PC-3 (cell line): ENCODE measurements at regions not wholly inside any gene's neighbourhood (a gene's known extent, or its start where the extent isn't known, plus 50 kb on each side); places are given as distances from the start of the nearest gene placed in this dataset.

Source experiments
- ATAC-seq: fragments of 200-7000 bp; cut with Tn5 transposase; 2 replicates; pipeline ENCODE4 v1.9.1; 2020; ENCODE audit warnings: mild to moderate bottlenecking, moderate library complexity
- BruUV-seq: library from RNA; stranded (reverse); fragments of 400-500 nt; replicated peaks from 2 replicates; lab custom pipeline; 2021; lab: Mats Ljungman, UMichigan
- CTCF ChIA-PET: fragments of 300-600 bp; sonication (Branson Sonifier 250); formaldehyde crosslinking; loops from one replicate; lab custom pipeline; 2022; ENCODE audit warnings: antibody characterized with exemption; lab: Charles Lee
- POLR2A ChIA-PET: fragments of 300-600 bp; sonication (Branson Sonifier 250); formaldehyde crosslinking; loops from one replicate; lab custom pipeline; 2022; ENCODE audit warnings: antibody characterized with exemption; ENCODE audit not compliant: unreplicated experiment; lab: Charles Lee
- DNase-seq: peaks from one replicate; pipeline ENCODE4 v3.0.0-alpha.2; 2015
- H2AFZ ChIP-seq: fragments of 300-600 bp; sonication (generic); 2 replicates; pipeline ENCODE4 v1.6.0; 2016; ENCODE audit warnings: antibody characterized with exemption, low read length
- H3F3A ChIP-seq: fragments of 300-600 bp; sonication (generic); one replicate; pipeline ENCODE4 v1.6.0; 2017; ENCODE audit warnings: antibody characterized with exemption, low read length, control low read depth, mild to moderate bottlenecking; ENCODE audit not compliant: unreplicated experiment
- H3K27ac ChIP-seq: fragments of 300-600 bp; sonication (generic); 2 replicates; pipeline ENCODE4 v1.5.1; 2016; ENCODE audit warnings: mild to moderate bottlenecking, low read length
- H3K27me3 ChIP-seq: fragments of 300-600 bp; sonication (generic); 2 replicates; pipeline ENCODE4 v1.6.1; 2016; ENCODE audit warnings: low read length, mixed read lengths
- H3K36me3 ChIP-seq: fragments of 300-600 bp; sonication (generic); 2 replicates; pipeline ENCODE4 v1.6.1; 2016; ENCODE audit warnings: low read depth, mixed run types, low read length, mixed read lengths
- H3K4me1 ChIP-seq: fragments of 300-600 bp; sonication (generic); 2 replicates; pipeline ENCODE4 v1.5.1; 2016; ENCODE audit warnings: low read length; ENCODE audit not compliant: insufficient read depth
- H3K4me2 ChIP-seq: fragments of 300-600 bp; sonication (generic); 2 replicates; pipeline ENCODE4 v1.6.0; 2016; ENCODE audit warnings: low read length
- H3K4me3 ChIP-seq: fragments of 300-600 bp; sonication (generic); 2 replicates; pipeline ENCODE4 v1.5.1; 2016; ENCODE audit warnings: mild to moderate bottlenecking, low read length, mixed read lengths
- H3K79me2 ChIP-seq: fragments of 300-600 bp; sonication (generic); 2 replicates; pipeline ENCODE4 v1.6.1; 2017; ENCODE audit warnings: low read length, mixed read lengths
- H3K9ac ChIP-seq: fragments of 300-600 bp; sonication (generic); 2 replicates; pipeline ENCODE4 v1.6.0; 2016; ENCODE audit warnings: mild to moderate bottlenecking, low read length
- H3K9me2 ChIP-seq: fragments of 300-600 bp; sonication (generic); replicated peaks from 2 replicates; pipeline ENCODE4 v1.6.1; 2016; ENCODE audit warnings: mixed run types, low read length, mixed read lengths
- H3K9me3 ChIP-seq: fragments of 300-600 bp; sonication (generic); 2 replicates; pipeline ENCODE4 v1.6.1; 2016; ENCODE audit warnings: low read length, mixed read lengths
- H4K20me1 ChIP-seq: fragments of 300-600 bp; sonication (generic); 2 replicates; pipeline ENCODE4 v1.6.1; 2016; ENCODE audit warnings: low read length, mixed read lengths
- CTCF ChIP-seq: fragments of 300-600 bp; sonication (generic); conservative IDR thresholded peaks from 2 replicates; pipeline ENCODE4 v1.5.1; 2017; ENCODE audit warnings: antibody characterized with exemption, low read depth, mild to moderate bottlenecking, low read length
- EZH2 ChIP-seq: fragments of 300-600 bp; sonication (generic); IDR thresholded peaks from one replicate; pipeline ENCODE4 v1.6.1; 2017; ENCODE audit warnings: antibody characterized with exemption, mild to moderate bottlenecking, low read length; ENCODE audit not compliant: unreplicated experiment
- EZH2phosphoT487 ChIP-seq: fragments of 300-600 bp; sonication (generic); IDR thresholded peaks from 2 replicates; pipeline ENCODE4 v1.6.1; 2018; ENCODE audit warnings: mild to moderate bottlenecking, antibody characterized with exemption, low read length, borderline replicate concordance
- intact Hi-C: fragments of 100-400 bp; cut with micrococcal nuclease; formaldehyde crosslinking; loops from 2 replicates; pipeline ENCODE4 v1.9.0; 2023

- H3K4me3 ChIP-seq, result no peak overlapping the region
- TF ChIP-seq EZH2, result no peak
- TF ChIP-seq CTCF, result no peak
- TF ChIP-seq EZH2phosphoT487, result no peak
- H3F3A ChIP-seq, result no peaks in the 10 kb centered on the region
- ATAC-seq (no peak), DNase-seq (no peak)
- no peak overlapping the region for H2AFZ ChIP-seq
- no peak overlapping the region for H3K27ac ChIP-seq
- H3K9me3 ChIP-seq, result no peaks in the 10 kb centered on the region
- no peaks in the 10 kb centered on the region for H4K20me1 ChIP-seq
- no peaks in the 10 kb centered on the region for H3K36me3 ChIP-seq
- intact Hi-C loops, result no loop called here
- H3K4me2 ChIP-seq, result no peak overlapping the region
- peaks cover 56% of the 10 kb centered on the region for H3K27me3 ChIP-seq
- H3K79me2 ChIP-seq, result no peaks in the 10 kb centered on the region
- no peaks in the 10 kb centered on the region; the same call in 1 of the 2 replicates for H3K9me2 ChIP-seq
- H3K9ac ChIP-seq, result no peak overlapping the region
- BruUV-seq, result no TSS peak
- 0 out of 2 replicates have a peak, but pooled peaks cover 3% of the 10 kb centered on the region for H3K4me1 ChIP-seq
- POLR2A ChIA-PET, result no interaction called here
- CTCF ChIA-PET, result no interaction called here
Measured at GRCh38 chr18:77896586-77897252, 647.1 kb downstream of the GALR1 start.

- Histone ChIP-seq H3K4me2 (no peak overlapping the region), H3K36me3 (no peaks in the 10 kb centered on the region), H2AFZ (no peak overlapping the region), H3K9me2 (no peaks in the 10 kb centered on the region; the same call in 1 of the 2 replicates), H3K9ac (no peak overlapping the region), H3K27me3 (peaks cover 53% of the 10 kb centered on the region), H3K79me2 (no peaks in the 10 kb centered on the region), H4K20me1 (no peaks in the 10 kb centered on the region), H3K9me3 (no peaks in the 10 kb centered on the region), H3K4me1 (0 out of 2 replicates have a peak, but pooled peaks cover 3% of the 10 kb centered on the region), H3K4me3 (no peak overlapping the region), H3F3A (no peaks in the 10 kb centered on the region), H3K27ac (no peak overlapping the region)
- ATAC-seq (no peak), DNase-seq (no peak)
- intact Hi-C loops, result no loop called here
- BruUV-seq, result no TSS peak
- TF ChIP-seq EZH2 (no peak), CTCF (no peak), EZH2phosphoT487 (no peak)
- POLR2A ChIA-PET, result no interaction called here
- CTCF ChIA-PET, result no interaction called here
Measured at GRCh38 chr18:77897606-77898005, 648.0 kb downstream of the GALR1 start.
